Mesothelial cell of epicardium (in vitro differentiated cells): ENCODE measurements at regions not wholly inside any gene's neighbourhood (a gene's known extent, or its start where the extent isn't known, plus 50 kb on each side); places are given as distances from the start of the nearest gene placed in this dataset.
"Not testable (repeated sequence)": the region's sequence is repeated elsewhere in the genome, so short reads cannot be mapped to it uniquely, and the experiment has no call there.

ENCODE experiments used
- DNase-seq, 2 experiments: peaks; one replicate each; pipeline ENCODE4 v3.0.0; 2021; ENCODE audit warnings: low spot score in 2 of 2; ENCODE audit not compliant: unreplicated experiment in 2 of 2
- H3K27ac Mint-ChIP-seq: 2 replicates; pipeline ENCODE4 v1.8.0; 2021; ENCODE audit warnings: mixed read lengths
- H3K27me3 Mint-ChIP-seq: 2 replicates; pipeline ENCODE4 v1.8.0; 2021; ENCODE audit warnings: low read depth, mixed read lengths
- H3K36me3 Mint-ChIP-seq: 2 replicates; pipeline ENCODE4 v1.8.0; 2021; ENCODE audit warnings: mixed read lengths
- H3K4me1 Mint-ChIP-seq: 2 replicates; pipeline ENCODE4 v1.8.0; 2021; ENCODE audit warnings: mixed read lengths
- H3K4me3 Mint-ChIP-seq: 2 replicates; pipeline ENCODE4 v1.8.0; 2021; ENCODE audit warnings: mild to moderate bottlenecking, moderate library complexity, mixed read lengths
- H3K9me3 Mint-ChIP-seq: 2 replicates; pipeline ENCODE4 v1.8.0; 2021; ENCODE audit warnings: mixed read lengths
- CTCF ChIP-seq: fragments of 200-600 bp; sonication (generic); IDR thresholded peaks from one replicate; pipeline ENCODE4 v1.5.0; 2021; ENCODE audit warnings: antibody characterized with exemption; ENCODE audit not compliant: unreplicated experiment

GRCh38 chr2:12923907-12924610 is 207.3 kb downstream of the TRIB2 start:
- no peak overlapping the region for H3K4me3 Mint-ChIP-seq
- no peaks in the 10 kb centered on the region for H3K36me3 Mint-ChIP-seq
- H3K27me3 Mint-ChIP-seq: peaks cover 1% of the 10 kb centered on the region
- no peak overlapping the region for H3K27ac Mint-ChIP-seq
- no peaks in the 10 kb centered on the region for H3K9me3 Mint-ChIP-seq
- DNase-seq: no peak
- H3K4me1 Mint-ChIP-seq: peaks cover 10% of the 10 kb centered on the region
- TF ChIP-seq CTCF: no peak

GRCh38 chr2:12926641-12927040 is 209.9 kb downstream of the TRIB2 start:
- not testable (repeated sequence) for H3K4me3 Mint-ChIP-seq, H3K27ac Mint-ChIP-seq, H3K27me3 Mint-ChIP-seq, H3K36me3 Mint-ChIP-seq, DNase-seq, H3K9me3 Mint-ChIP-seq
- H3K4me1 Mint-ChIP-seq: peaks cover 15% of the 10 kb centered on the region

- no peak for DNase-seq
- Mint-ChIP-seq H3K9me3 (no peaks in the 10 kb centered on the region), H3K27me3 (peaks cover 1% of the 10 kb centered on the region), H3K27ac (no peak overlapping the region), H3K4me3 (no peak overlapping the region), H3K36me3 (no peaks in the 10 kb centered on the region), H3K4me1 (peaks cover 15% of the 10 kb centered on the region)
- no peak for TF ChIP-seq CTCF
Measured at GRCh38 chr2:12928197-12928774, 211.6 kb downstream of the TRIB2 start.

GRCh38 chr2:12928775-12929401 is 212.2 kb downstream of the TRIB2 start:
- peaks cover 14% of the 10 kb centered on the region for H3K4me1 Mint-ChIP-seq
- H3K9me3 Mint-ChIP-seq: no peaks in the 10 kb centered on the region

GRCh38 chr2:12929758-12930157 is 213.0 kb downstream of the TRIB2 start:
- H3K4me1 Mint-ChIP-seq: peaks cover 12% of the 10 kb centered on the region
- DNase-seq: no peak
- no peaks in the 10 kb centered on the region for H3K36me3 Mint-ChIP-seq
- H3K27me3 Mint-ChIP-seq: peaks cover 1% of the 10 kb centered on the region
- no peaks in the 10 kb centered on the region for H3K9me3 Mint-ChIP-seq
- no peak overlapping the region for H3K27ac Mint-ChIP-seq
- H3K4me3 Mint-ChIP-seq: no peak overlapping the region
- TF ChIP-seq CTCF: no peak

More at GRCh38 chr2:12928775-12929401, 212.2 kb downstream of the TRIB2 start:
- no peaks in the 10 kb centered on the region for H3K36me3 Mint-ChIP-seq
- no peak for TF ChIP-seq CTCF
- H3K27ac Mint-ChIP-seq: no peak overlapping the region
- H3K4me3 Mint-ChIP-seq: no peak overlapping the region
- no peak for DNase-seq
- H3K27me3 Mint-ChIP-seq: peaks cover 1% of the 10 kb centered on the region

GRCh38 chr2:12930391-12930790 is 213.7 kb downstream of the TRIB2 start:
- no peak overlapping the region for H3K4me3 Mint-ChIP-seq
- peaks cover 12% of the 10 kb centered on the region for H3K4me1 Mint-ChIP-seq
- DNase-seq: no peak
- no peaks in the 10 kb centered on the region for H3K9me3 Mint-ChIP-seq
- no peak for TF ChIP-seq CTCF
- H3K27ac Mint-ChIP-seq: no peak overlapping the region
- H3K27me3 Mint-ChIP-seq: peaks cover 1% of the 10 kb centered on the region
- H3K36me3 Mint-ChIP-seq: no peaks in the 10 kb centered on the region
